ENCODE measurements at regions not wholly inside any gene's neighbourhood (a gene's known extent, or its start where the extent isn't known, plus 50 kb on each side); places are given as distances from the start of the nearest gene placed in this dataset.
A peak's percentile ranks its signal among the peaks of the same experiment; 100 is the strongest.
"Not testable (repeated sequence)": the region's sequence is repeated elsewhere in the genome, so short reads cannot be mapped to it uniquely, and the experiment has no call there.

DNA sequence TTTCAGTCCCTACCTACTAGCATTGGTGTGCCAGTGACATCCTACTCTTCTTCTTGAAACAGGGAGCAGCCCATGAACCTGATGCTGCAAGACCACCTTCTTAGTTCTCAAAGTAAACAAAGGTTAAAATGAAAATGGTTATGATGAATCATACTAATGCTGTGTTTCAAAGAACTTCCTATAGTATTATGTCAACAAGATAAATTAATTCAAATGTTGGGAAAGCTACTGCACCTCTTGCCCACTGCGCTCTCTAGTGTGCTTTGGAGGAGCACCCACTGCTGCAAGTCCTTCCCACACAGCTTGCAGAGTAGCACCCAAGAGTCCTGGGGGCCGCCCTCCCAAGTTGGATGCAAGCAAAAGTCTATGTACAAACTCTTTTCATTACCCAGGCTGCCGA is 81.1 kb downstream of the CD200R1L start:
- FAIRE-seq = no peak

DNA sequence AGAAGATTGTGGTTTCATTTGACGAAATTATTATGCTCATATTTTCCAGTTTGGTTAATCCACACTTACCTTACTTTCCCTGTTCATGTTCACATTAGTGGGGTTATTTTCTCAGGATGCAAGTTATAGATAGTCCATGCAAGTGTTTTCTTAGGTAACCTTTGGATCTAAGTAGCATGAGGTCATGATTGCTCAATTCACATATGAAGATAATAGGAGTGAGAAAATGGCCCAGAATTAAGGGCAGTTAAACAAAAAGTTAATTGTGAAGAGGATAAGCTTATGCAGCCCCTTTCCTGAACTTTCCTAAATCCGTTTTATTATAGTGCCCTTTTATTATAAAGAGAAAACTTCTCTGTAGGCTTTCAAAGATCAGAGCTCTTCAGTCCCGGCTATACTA is 83.4 kb downstream of the CD200R1L start:
- 40 to 64% (median 57%) methylated on average over 3 of the region's 3 CpGs for WGBS, 3 donors
- FAIRE-seq (no peak), DNase-seq (peak; percentile 58 to 66)

More for the DNA sequence above, 81.1 kb downstream of the CD200R1L start:
- Histone ChIP-seq H3K9me3 (ENCODE audit: control insufficient read depth in 2 of 2, insufficient read depth in 1 of 2, low read depth in 1 of 2, low read length in 1 of 2) (no peaks in the 10 kb centered on the region), H3K27ac (ENCODE audit: low read depth in 1 of 3, low read length in 2 of 3) (no peak overlapping the region), H3K4me1 (ENCODE audit: control insufficient read depth in 3 of 3, insufficient read depth in 2 of 3, low read depth in 1 of 3, low read length in 2 of 3) (peaks cover 0 to 9% (median 0%) of the 10 kb centered on the region in 3 donors), H3K36me3 (ENCODE audit: control insufficient read depth in 3 of 3, insufficient read depth in 2 of 3, low read depth in 1 of 3, low read length in 3 of 3) (no peaks in the 10 kb centered on the region), H3K4me3 (ENCODE audit: low read depth in 1 of 3, low read length in 3 of 3) (no peak overlapping the region), H3K27me3 (ENCODE audit: control insufficient read depth in 3 of 3, insufficient read depth in 3 of 3, low read length in 3 of 3) (no peaks in the 10 kb centered on the region)
- no peak for DNase-seq
- WGBS, 3 donors = 59 to 92% (median 81%) methylated on average over 3 of the region's 3 CpGs

DNA sequence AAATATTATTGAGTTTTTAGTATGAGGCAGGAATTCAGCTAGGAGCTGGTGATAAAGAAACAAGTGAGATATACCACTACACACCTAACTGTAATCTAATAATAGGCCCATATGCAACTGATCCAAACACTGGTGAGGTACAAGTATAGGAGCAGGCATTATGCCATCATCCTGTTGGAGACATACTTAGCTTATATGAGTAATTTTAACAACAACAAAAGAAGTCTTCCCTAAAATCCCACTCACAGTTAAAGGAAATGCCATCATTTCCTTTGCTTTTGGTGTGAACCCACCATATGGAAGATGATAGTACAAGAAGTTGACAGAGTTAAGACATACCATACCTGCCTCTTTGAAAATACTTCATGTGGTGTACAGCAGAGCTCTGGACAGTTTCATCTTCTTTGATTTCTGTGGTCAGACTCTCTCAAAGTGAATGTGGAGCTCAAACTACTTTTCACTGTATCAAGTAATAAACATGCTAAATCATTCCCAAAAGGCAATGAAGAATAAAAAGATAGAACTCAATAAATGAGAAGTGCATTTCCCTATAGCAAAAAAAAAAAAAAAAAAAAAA is 85.5 kb downstream of the CD200R1L start:
- DNase-seq = no peak
- Histone ChIP-seq H3K4me1 (ENCODE audit: control insufficient read depth in 3 of 3, insufficient read depth in 2 of 3, low read depth in 1 of 3, low read length in 2 of 3) (peaks cover 0 to 9% (median 0%) of the 10 kb centered on the region in 3 donors), H3K27ac (ENCODE audit: low read depth in 1 of 3, low read length in 2 of 3) (no peak overlapping the region), H3K27me3 (ENCODE audit: control insufficient read depth in 3 of 3, insufficient read depth in 3 of 3, low read length in 3 of 3) (no peaks in the 10 kb centered on the region), H3K4me3 (ENCODE audit: low read depth in 1 of 3, low read length in 3 of 3) (no peak overlapping the region), H3K9me3 (ENCODE audit: control insufficient read depth in 2 of 2, insufficient read depth in 1 of 2, low read depth in 1 of 2, low read length in 1 of 2) (no peaks in the 10 kb centered on the region), H3K36me3 (ENCODE audit: control insufficient read depth in 3 of 3, insufficient read depth in 2 of 3, low read depth in 1 of 3, low read length in 3 of 3) (no peaks in the 10 kb centered on the region)
- FAIRE-seq = no peak

More for the DNA sequence above, 83.4 kb downstream of the CD200R1L start:
- Histone ChIP-seq H3K36me3 (ENCODE audit: control insufficient read depth in 3 of 3, insufficient read depth in 2 of 3, low read depth in 1 of 3, low read length in 3 of 3) (no peaks in the 10 kb centered on the region), H3K9me3 (ENCODE audit: control insufficient read depth in 2 of 2, insufficient read depth in 1 of 2, low read depth in 1 of 2, low read length in 1 of 2) (no peaks in the 10 kb centered on the region), H3K27me3 (ENCODE audit: control insufficient read depth in 3 of 3, insufficient read depth in 3 of 3, low read length in 3 of 3) (no peaks in the 10 kb centered on the region), H3K4me1 (ENCODE audit: control insufficient read depth in 3 of 3, insufficient read depth in 2 of 3, low read depth in 1 of 3, low read length in 2 of 3) (peaks cover 0 to 9% (median 0%) of the 10 kb centered on the region in 3 donors), H3K27ac (ENCODE audit: low read depth in 1 of 3, low read length in 2 of 3) (no peak overlapping the region), H3K4me3 (ENCODE audit: low read depth in 1 of 3, low read length in 3 of 3) (no peak overlapping the region)

DNA sequence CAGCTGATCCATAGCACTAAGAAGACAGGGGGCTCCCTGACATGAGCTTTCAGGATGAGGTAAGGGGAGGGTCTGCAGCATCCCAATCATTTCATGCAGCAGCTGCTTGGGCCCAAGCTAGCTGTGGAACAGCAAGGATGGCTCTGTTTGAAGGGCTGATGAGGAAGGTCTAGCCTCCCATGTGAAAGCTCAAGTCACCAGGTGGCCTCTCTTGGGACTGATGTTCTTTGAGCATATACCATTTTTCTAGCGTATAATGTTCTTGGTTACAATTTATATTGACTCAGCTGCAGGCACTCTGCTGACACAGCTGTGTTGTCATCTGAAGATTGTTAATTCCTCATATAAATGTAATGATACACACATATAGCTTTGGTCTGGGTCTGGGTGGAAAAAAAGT is 87.0 kb downstream of the CD200R1L start:
- FAIRE-seq = no peak

DNA sequence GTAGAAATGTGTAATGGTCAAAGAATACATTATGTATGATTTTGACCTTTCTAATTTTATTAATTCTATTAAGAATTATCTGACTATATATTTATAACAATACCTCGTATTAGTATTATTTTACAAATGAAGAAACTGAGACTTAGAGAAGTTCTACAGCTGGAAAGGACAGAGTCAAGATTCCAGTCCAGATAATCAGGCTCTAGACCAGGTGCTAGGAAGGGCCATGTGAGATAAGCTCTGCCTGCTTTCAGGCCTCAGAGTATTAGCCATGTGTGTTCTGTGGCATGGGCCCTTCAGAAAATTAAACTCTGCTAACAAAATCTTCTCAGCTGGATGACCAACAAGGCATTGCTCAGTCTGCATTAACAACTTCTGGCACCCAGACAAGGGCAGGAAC is 87.5 kb downstream of the CD200R1L start:
- H3K4me3 ChIP-seq (ENCODE audit: low read depth in 1 of 3, low read length in 3 of 3) = no peak overlapping the region
- H3K36me3 ChIP-seq (ENCODE audit: control insufficient read depth in 3 of 3, insufficient read depth in 2 of 3, low read depth in 1 of 3, low read length in 3 of 3) = no peaks in the 10 kb centered on the region
- WGBS, 3 donors = 83 to 89% (median 86%) methylated on average over 1 of the region's 1 CpG
- no peaks in the 10 kb centered on the region for H3K27me3 ChIP-seq (ENCODE audit: control insufficient read depth in 3 of 3, insufficient read depth in 3 of 3, low read length in 3 of 3)
- no peaks in the 10 kb centered on the region for H3K9me3 ChIP-seq (ENCODE audit: control insufficient read depth in 2 of 2, insufficient read depth in 1 of 2, low read depth in 1 of 2, low read length in 1 of 2)
- DNase-seq (no peak), FAIRE-seq (no peak)
- no peak overlapping the region for H3K27ac ChIP-seq (ENCODE audit: low read depth in 1 of 3, low read length in 2 of 3)
- H3K4me1 ChIP-seq (ENCODE audit: control insufficient read depth in 3 of 3, insufficient read depth in 2 of 3, low read depth in 1 of 3, low read length in 2 of 3) = peaks cover 0 to 9% (median 0%) of the 10 kb centered on the region in 3 donors

More for the DNA sequence above, 87.0 kb downstream of the CD200R1L start:
- 86 to 94% (median 87%) methylated on average over 1 of the region's 1 CpG for WGBS, 3 donors
- H3K27ac ChIP-seq (ENCODE audit: low read depth in 1 of 3, low read length in 2 of 3) = no peak overlapping the region
- no peak for DNase-seq
- H3K4me3 ChIP-seq (ENCODE audit: low read depth in 1 of 3, low read length in 3 of 3) = no peak overlapping the region
- H3K36me3 ChIP-seq (ENCODE audit: control insufficient read depth in 3 of 3, insufficient read depth in 2 of 3, low read depth in 1 of 3, low read length in 3 of 3) = no peaks in the 10 kb centered on the region
- no peaks in the 10 kb centered on the region for H3K9me3 ChIP-seq (ENCODE audit: control insufficient read depth in 2 of 2, insufficient read depth in 1 of 2, low read depth in 1 of 2, low read length in 1 of 2)
- H3K27me3 ChIP-seq (ENCODE audit: control insufficient read depth in 3 of 3, insufficient read depth in 3 of 3, low read length in 3 of 3) = no peaks in the 10 kb centered on the region
- H3K4me1 ChIP-seq (ENCODE audit: control insufficient read depth in 3 of 3, insufficient read depth in 2 of 3, low read depth in 1 of 3, low read length in 2 of 3) = peaks cover 0 to 9% (median 0%) of the 10 kb centered on the region in 3 donors

DNA sequence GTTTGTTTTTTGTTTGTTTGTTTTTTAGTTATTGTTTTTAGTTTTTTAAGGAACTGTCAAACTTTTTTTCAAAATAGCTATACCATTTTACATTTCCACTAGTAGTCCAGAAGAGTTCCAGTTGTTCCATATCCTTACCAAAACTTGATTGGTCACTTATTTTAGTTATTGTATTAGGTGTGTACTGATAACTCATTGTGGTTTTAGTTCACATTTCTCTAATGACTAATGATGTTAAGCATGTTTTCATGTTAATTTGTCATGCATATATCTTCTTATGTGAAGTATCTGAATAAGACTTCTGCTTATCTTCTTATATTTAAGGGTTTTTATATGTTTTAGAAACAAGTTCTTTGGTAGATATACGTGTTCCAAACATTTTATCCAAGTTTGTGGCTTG is 89.5 kb downstream of the CD200R1L start:
- WGBS, 3 donors = 78 to 81% (median 80%) methylated on average over 1 of the region's 1 CpG
- Histone ChIP-seq H3K27ac (ENCODE audit: low read depth in 1 of 3, low read length in 2 of 3) (no peak overlapping the region), H3K4me1 (ENCODE audit: control insufficient read depth in 3 of 3, insufficient read depth in 2 of 3, low read depth in 1 of 3, low read length in 2 of 3) (peaks cover 0 to 4% (median 2%) of the 10 kb centered on the region in 3 donors), H3K9me3 (ENCODE audit: control insufficient read depth in 2 of 2, insufficient read depth in 1 of 2, low read depth in 1 of 2, low read length in 1 of 2) (peaks cover 0 to 7% of the 10 kb centered on the region in 2 donors), H3K4me3 (ENCODE audit: low read depth in 1 of 3, low read length in 3 of 3) (no peak overlapping the region), H3K27me3 (ENCODE audit: control insufficient read depth in 3 of 3, insufficient read depth in 3 of 3, low read length in 3 of 3) (no peaks in the 10 kb centered on the region), H3K36me3 (ENCODE audit: control insufficient read depth in 3 of 3, insufficient read depth in 2 of 3, low read depth in 1 of 3, low read length in 3 of 3) (no peaks in the 10 kb centered on the region)
- DNase-seq = no peak
- FAIRE-seq = no peak

DNA sequence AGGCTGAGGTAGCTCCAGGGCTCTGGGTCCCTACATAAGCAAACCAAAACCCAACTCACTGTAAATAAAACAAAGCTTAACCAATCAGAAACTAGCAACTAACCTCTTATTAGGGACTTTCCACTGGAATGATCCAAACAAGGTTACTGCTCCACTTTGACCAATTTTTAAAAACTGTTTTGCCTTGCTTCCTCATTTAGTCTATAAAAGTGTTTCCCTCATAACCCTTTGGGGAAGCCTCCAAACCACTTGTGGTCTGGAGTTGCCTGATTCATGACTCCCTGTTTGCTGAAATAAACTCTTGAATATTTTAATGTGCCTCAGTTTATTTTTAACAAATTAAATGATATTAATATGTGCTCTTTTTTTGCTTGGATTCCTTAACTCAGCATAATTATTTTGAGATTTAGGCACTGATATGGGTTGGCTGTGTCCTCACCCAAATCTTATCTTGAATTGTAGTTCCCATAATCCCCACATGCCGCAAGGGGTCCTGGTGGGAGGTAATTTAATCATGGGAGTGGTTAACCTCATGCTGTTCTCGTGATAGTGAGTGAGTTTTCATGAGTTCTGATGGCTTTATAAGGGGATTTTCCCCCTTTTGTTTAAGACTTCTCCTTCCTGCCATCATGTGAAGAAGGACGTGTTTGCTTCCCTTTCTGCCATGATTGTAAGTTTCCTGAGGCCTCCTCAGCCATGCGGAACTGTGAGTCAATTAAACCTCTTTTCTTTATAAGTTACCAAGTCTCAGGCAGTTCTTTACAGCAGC is 90.6 kb downstream of the CD200R1L start:
- FAIRE-seq (no peak), DNase-seq (no peak)
- Histone ChIP-seq H3K9me3 (ENCODE audit: control insufficient read depth in 2 of 2, insufficient read depth in 1 of 2, low read depth in 1 of 2, low read length in 1 of 2) (peaks cover 0 to 10% of the 10 kb centered on the region in 2 donors), H3K27me3 (ENCODE audit: control insufficient read depth in 3 of 3, insufficient read depth in 3 of 3, low read length in 3 of 3) (no peaks in the 10 kb centered on the region), H3K4me1 (ENCODE audit: control insufficient read depth in 3 of 3, insufficient read depth in 2 of 3, low read depth in 1 of 3, low read length in 2 of 3) (peaks cover 2 to 11% (median 2%) of the 10 kb centered on the region in 3 donors), H3K36me3 (ENCODE audit: control insufficient read depth in 3 of 3, insufficient read depth in 2 of 3, low read depth in 1 of 3, low read length in 3 of 3) (no peaks in the 10 kb centered on the region), H3K4me3 (ENCODE audit: low read depth in 1 of 3, low read length in 3 of 3) (no peak overlapping the region), H3K27ac (ENCODE audit: low read depth in 1 of 3, low read length in 2 of 3) (no peak overlapping the region)
- WGBS, 3 donors = 68 to 77% (median 68%) methylated on average over 4 of the region's 4 CpGs

DNA sequence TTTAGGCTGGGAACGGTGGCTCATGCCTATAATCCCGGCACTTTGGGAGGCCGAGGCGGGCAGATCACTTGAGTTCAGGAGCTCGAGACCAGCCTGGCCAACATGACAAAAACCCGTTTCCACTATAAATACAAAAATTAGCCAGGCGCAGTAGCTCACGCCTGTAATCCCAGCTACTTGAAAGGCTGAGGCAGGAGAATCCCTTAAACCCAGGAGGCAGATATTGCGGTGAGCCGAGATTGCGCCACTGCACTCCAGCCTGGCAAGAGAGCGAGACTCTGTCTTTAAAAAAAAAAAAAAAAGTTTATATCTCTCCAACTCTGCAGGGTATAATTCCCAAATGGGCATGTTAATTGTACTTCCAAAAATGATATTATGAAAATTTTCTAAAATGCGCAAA is 91.6 kb downstream of the CD200R1L start:
- H3K4me3 ChIP-seq (ENCODE audit: low read depth in 1 of 3, low read length in 3 of 3); DNase-seq; FAIRE-seq; H3K27me3 ChIP-seq (ENCODE audit: control insufficient read depth in 3 of 3, insufficient read depth in 3 of 3, low read length in 3 of 3); H3K27ac ChIP-seq (ENCODE audit: low read depth in 1 of 3, low read length in 2 of 3); H3K36me3 ChIP-seq (ENCODE audit: control insufficient read depth in 3 of 3, insufficient read depth in 2 of 3, low read depth in 1 of 3, low read length in 3 of 3): not testable (repeated sequence)
- Histone ChIP-seq H3K9me3 (ENCODE audit: control insufficient read depth in 2 of 2, insufficient read depth in 1 of 2, low read depth in 1 of 2, low read length in 1 of 2) (peaks cover 0 to 10% of the 10 kb centered on the region in 2 donors), H3K4me1 (ENCODE audit: control insufficient read depth in 3 of 3, insufficient read depth in 2 of 3, low read depth in 1 of 3, low read length in 2 of 3) (peaks cover 2 to 11% (median 2%) of the 10 kb centered on the region in 3 donors)
- WGBS, 3 donors = 88 to 90% (median 89%) methylated on average over 13 of the region's 13 CpGs
